Keratinocyte (primary cell): ENCODE measurements at regions not wholly inside any gene's neighbourhood (a gene's known extent, or its start where the extent isn't known, plus 50 kb on each side); places are given as distances from the start of the nearest gene placed in this dataset.

ENCODE experiments used
- DNase-seq: peaks from one replicate; pipeline ENCODE4 v3.0.0-alpha.2; 2011; ENCODE audit warnings: low read depth, missing footprints, low spot score
- FAIRE-seq: peaks from 2 replicates; lab custom pipeline; 2011; peaks lifted over from hg19 to GRCh38; lab: Jason Lieb, UNC
- H2AFZ ChIP-seq: 2 replicates; pipeline ENCODE4 v1.6.0; 2012; ENCODE audit warnings: low read length, control low read depth, inconsistent platforms; ENCODE audit not compliant: control insufficient read depth
- H3K27ac ChIP-seq: 2 replicates; pipeline ENCODE4 v1.5.1; 2011; ENCODE audit warnings: low read length; ENCODE audit not compliant: control insufficient read depth, insufficient read depth
- H3K27me3 ChIP-seq: 3 replicates; pipeline ENCODE4 v1.6.0; 2011; ENCODE audit warnings: low read length; ENCODE audit not compliant: control insufficient read depth, insufficient read depth; ENCODE audit errors: extremely low read depth
- H3K36me3 ChIP-seq, 2 experiments: 2 replicates in 1 of 2; 3 replicates in 1 of 2; pipeline ENCODE4 v1.5.1; 2011; ENCODE audit warnings: low read length in 2 of 2, mild to moderate bottlenecking in 1 of 2; ENCODE audit not compliant: control insufficient read depth in 2 of 2, insufficient read depth in 2 of 2; ENCODE audit errors: extremely low read depth in 1 of 2
- H3K4me1 ChIP-seq: 3 replicates; pipeline ENCODE4 v1.5.1; 2011; ENCODE audit warnings: low read length; ENCODE audit not compliant: control insufficient read depth, insufficient read depth; ENCODE audit errors: extremely low read depth
- H3K4me2 ChIP-seq: 3 replicates; pipeline ENCODE4 v1.6.0; 2011; ENCODE audit warnings: low read depth, low read length; ENCODE audit not compliant: control insufficient read depth, insufficient read depth; ENCODE audit errors: extremely low read depth
- H3K4me3 ChIP-seq, 3 experiments: fragments of 200-600 bp in 1 of 3; sonication (generic) in 1 of 3; 2 replicates in 2 of 3; 3 replicates in 1 of 3; pipeline ENCODE4 v1.5.1; 2011 to 2016; ENCODE audit warnings: low read length in 3 of 3, mild to moderate bottlenecking in 3 of 3, control low read depth in 2 of 3, inconsistent platforms in 1 of 3, low read depth in 1 of 3, mixed read lengths in 1 of 3, mixed run types in 1 of 3, moderate library complexity in 1 of 3; ENCODE audit not compliant: control insufficient read depth in 2 of 3, insufficient read depth in 2 of 3; ENCODE audit errors: extremely low read depth in 1 of 3
- H3K79me2 ChIP-seq: 2 replicates; pipeline ENCODE4 v1.6.0; 2012; ENCODE audit warnings: low read length; ENCODE audit not compliant: control insufficient read depth, insufficient read depth
- H3K9ac ChIP-seq: 3 replicates; pipeline ENCODE4 v1.6.0; 2011; ENCODE audit warnings: low read length; ENCODE audit not compliant: control insufficient read depth, insufficient read depth; ENCODE audit errors: extremely low read depth
- H3K9me1 ChIP-seq: 3 replicates; pipeline ENCODE4 v1.6.0; 2011; ENCODE audit warnings: low read length; ENCODE audit not compliant: control insufficient read depth, insufficient read depth; ENCODE audit errors: extremely low read depth
- H3K9me3 ChIP-seq: 2 replicates; pipeline ENCODE4 v1.5.1; 2012; ENCODE audit warnings: low read depth, low read length; ENCODE audit not compliant: control insufficient read depth
- H4K20me1 ChIP-seq: 3 replicates; pipeline ENCODE4 v1.6.0; 2011; ENCODE audit warnings: low read length; ENCODE audit not compliant: control insufficient read depth, insufficient read depth; ENCODE audit errors: extremely low read depth
- CTCF ChIP-seq, 3 experiments: IDR thresholded peaks in 1 of 3; conservative IDR thresholded peaks in 1 of 3; optimal IDR thresholded peaks in 1 of 3; 2 replicates in 2 of 3; 3 replicates in 1 of 3; pipeline versions ENCODE3 to v1.5.1; 2011; ENCODE audit warnings: low read length in 3 of 3, mild to moderate bottlenecking in 3 of 3, moderate library complexity in 2 of 3, control low read depth in 1 of 3, inconsistent platforms in 1 of 3; ENCODE audit not compliant: insufficient read depth in 2 of 3; ENCODE audit errors: extremely low read depth in 1 of 3
- EZH2 ChIP-seq: IDR thresholded peaks from one replicate; pipeline ENCODE4 v1.6.1; 2012; ENCODE audit warnings: inconsistent platforms, mild to moderate bottlenecking, low read length, moderate library complexity
- dilution Hi-C: fragments of 300-500 bp; cut with MboI; formaldehyde crosslinking; loops from one replicate; pipeline ENCODE4 v1.7.0; 2020; ENCODE audit warnings: low sequenced_read_pairs; ENCODE audit not compliant: extremely low pct_ligation_motif_present

- no peak for FAIRE-seq
- dilution Hi-C loops, result no loop called here
- no peaks in the 10 kb centered on the region for H3K9me1 ChIP-seq
Observed at GRCh38 chr3:63026722-63027121, 151.5 kb upstream of the CADPS start.

GRCh38 chr3:63029326-63029725, 154.1 kb upstream of the CADPS start:
- H2AFZ ChIP-seq, result no peak overlapping the region
- no peaks in the 10 kb centered on the region for H3K4me1 ChIP-seq
- no peaks in the 10 kb centered on the region for H3K9me1 ChIP-seq

More at GRCh38 chr3:63026722-63027121, 151.5 kb upstream of the CADPS start:
- Histone ChIP-seq H3K36me3 (no peaks in the 10 kb centered on the region), H3K4me1 (no peaks in the 10 kb centered on the region), H3K9ac (no peak overlapping the region), H2AFZ (no peak overlapping the region), H3K79me2 (no peaks in the 10 kb centered on the region), H3K4me3 (no peak overlapping the region), H4K20me1 (no peaks in the 10 kb centered on the region), H3K27me3 (no peaks in the 10 kb centered on the region), H3K9me3 (no peaks in the 10 kb centered on the region), H3K27ac (no peak overlapping the region), H3K4me2 (no peak overlapping the region)
- TF ChIP-seq EZH2 (no peak), CTCF (optimal IDR thresholded peaks at IDR 0.05 in 1 of 3, IDR thresholded peaks at IDR 0.05 in 1 of 3, conservative IDR thresholded peaks at IDR 0.05 in 1 of 3; ENCODE audit: extremely low read depth in 1 of 3, insufficient read depth in 2 of 3, low read length in 3 of 3) (no peak)
- DNase-seq, result no peak

More at GRCh38 chr3:63029326-63029725, 154.1 kb upstream of the CADPS start:
- no peaks in the 10 kb centered on the region for H3K36me3 ChIP-seq
- no peaks in the 10 kb centered on the region for H3K9me3 ChIP-seq
- H3K27me3 ChIP-seq, result no peaks in the 10 kb centered on the region
- H3K79me2 ChIP-seq, result no peaks in the 10 kb centered on the region
- DNase-seq (no peak), FAIRE-seq (no peak)
- dilution Hi-C loops, result no loop called here
- H3K9ac ChIP-seq, result no peak overlapping the region
- H3K4me3 ChIP-seq, result no peak overlapping the region
- no peak overlapping the region for H3K4me2 ChIP-seq
- no peaks in the 10 kb centered on the region for H4K20me1 ChIP-seq
- no peak overlapping the region for H3K27ac ChIP-seq
- TF ChIP-seq EZH2, result no peak
- no peak for TF ChIP-seq CTCF (optimal IDR thresholded peaks at IDR 0.05 in 1 of 3, IDR thresholded peaks at IDR 0.05 in 1 of 3, conservative IDR thresholded peaks at IDR 0.05 in 1 of 3; ENCODE audit: extremely low read depth in 1 of 3, insufficient read depth in 2 of 3, low read length in 3 of 3)
